BE2C (cell line): ENCODE measurements at regions not wholly inside any gene's neighbourhood (a gene's known extent, or its start where the extent isn't known, plus 50 kb on each side); places are given as distances from the start of the nearest gene placed in this dataset.

Experiments
- DNase-seq: peaks from one replicate; pipeline ENCODE4 v3.0.0-alpha.2; 2020
- H3K27me3 ChIP-seq: fragments of 250-450 bp; sonication (Bioruptor Pico); 2 replicates; pipeline ENCODE4 v1.5.1; 2020; ENCODE audit warnings: mild to moderate bottlenecking
- H3K36me3 ChIP-seq: fragments of 250-450 bp; sonication (Bioruptor Pico); 2 replicates; pipeline ENCODE4 v1.5.1; 2020; ENCODE audit warnings: mild to moderate bottlenecking
- H3K4me1 ChIP-seq: fragments of 250-450 bp; sonication (Bioruptor Pico); 2 replicates; pipeline ENCODE4 v1.5.1; 2020
- H3K4me3 ChIP-seq: 2 replicates; pipeline ENCODE4 v1.5.1; 2011; ENCODE audit warnings: low read depth, low read length
- H3K9me3 ChIP-seq: fragments of 250-450 bp; sonication (Bioruptor Pico); 2 replicates; pipeline ENCODE4 v1.5.1; 2020
- CTCF ChIP-seq: IDR thresholded peaks from 2 replicates; pipeline ENCODE4 v1.5.1; 2012; ENCODE audit warnings: mild to moderate bottlenecking, low read depth, low read length

- DNase-seq, result no peak
- no peak for TF ChIP-seq CTCF
- no peaks in the 10 kb centered on the region for H3K36me3 ChIP-seq
- no peaks in the 10 kb centered on the region for H3K9me3 ChIP-seq
- no peaks in the 10 kb centered on the region for H3K27me3 ChIP-seq
- H3K4me3 ChIP-seq, result no peak overlapping the region
- no peaks in the 10 kb centered on the region for H3K4me1 ChIP-seq
Observed at GRCh38 chr6:15862810-15863209, 200.0 kb upstream of the DTNBP1 start.

- no peaks in the 10 kb centered on the region for H3K4me1 ChIP-seq
- H3K9me3 ChIP-seq, result no peaks in the 10 kb centered on the region
- no peak for DNase-seq
- no peaks in the 10 kb centered on the region for H3K27me3 ChIP-seq
- no peak for TF ChIP-seq CTCF
- no peaks in the 10 kb centered on the region for H3K36me3 ChIP-seq
- no peak overlapping the region for H3K4me3 ChIP-seq
Observed at GRCh38 chr6:15861486-15861885, 198.7 kb upstream of the DTNBP1 start.

- no peaks in the 10 kb centered on the region for H3K36me3 ChIP-seq
- no peak for TF ChIP-seq CTCF
- H3K4me3 ChIP-seq, result no peak overlapping the region
- H3K9me3 ChIP-seq, result no peaks in the 10 kb centered on the region
- H3K4me1 ChIP-seq, result no peaks in the 10 kb centered on the region
- DNase-seq, result no peak
- H3K27me3 ChIP-seq, result no peaks in the 10 kb centered on the region
Observed at GRCh38 chr6:15854826-15855710, 192.2 kb upstream of the DTNBP1 start.

- no peaks in the 10 kb centered on the region for H3K4me1 ChIP-seq
- H3K27me3 ChIP-seq, result no peaks in the 10 kb centered on the region
- no peak for TF ChIP-seq CTCF
Observed at GRCh38 chr6:15854378-15854777, 191.6 kb upstream of the DTNBP1 start.

GRCh38 chr6:15853259-15853658 lies 190.4 kb upstream of the DTNBP1 start:
- no peak for DNase-seq
- Histone ChIP-seq H3K4me3 (no peak overlapping the region), H3K27me3 (no peaks in the 10 kb centered on the region), H3K4me1 (no peaks in the 10 kb centered on the region), H3K9me3 (no peaks in the 10 kb centered on the region), H3K36me3 (no peaks in the 10 kb centered on the region)
- TF ChIP-seq CTCF, result no peak

More at GRCh38 chr6:15854378-15854777, 191.6 kb upstream of the DTNBP1 start:
- Histone ChIP-seq H3K4me3 (no peak overlapping the region), H3K36me3 (no peaks in the 10 kb centered on the region), H3K9me3 (no peaks in the 10 kb centered on the region)
- no peak for DNase-seq

- Histone ChIP-seq H3K4me3 (no peak overlapping the region), H3K9me3 (no peaks in the 10 kb centered on the region), H3K36me3 (no peaks in the 10 kb centered on the region), H3K4me1 (no peaks in the 10 kb centered on the region), H3K27me3 (no peaks in the 10 kb centered on the region)
- no peak for DNase-seq
- TF ChIP-seq CTCF, result no peak
Observed at GRCh38 chr6:15852289-15852688, 189.5 kb upstream of the DTNBP1 start.
